OCI-LY1 (cell line): ENCODE measurements at regions not wholly inside any gene's neighbourhood (a gene's known extent, or its start where the extent isn't known, plus 50 kb on each side); places are given as distances from the start of the nearest gene placed in this dataset.

Experiments used
- CTCF ChIP-seq: fragments of 200-600 bp; sonication (generic), shearing (Covaris generic); IDR thresholded peaks from 2 replicates; pipeline ENCODE4 v1.5.1; 2017; ENCODE audit warnings: mild to moderate bottlenecking, antibody characterized with exemption, low read length, moderate library complexity, mixed read lengths
- EZH2 ChIP-seq: fragments of 200-600 bp; sonication (generic), shearing (Covaris generic); IDR thresholded peaks from 2 replicates; pipeline ENCODE4 v1.8.0; 2017; ENCODE audit warnings: borderline replicate concordance, mixed run types, mild to moderate bottlenecking, antibody characterized with exemption, low read length, moderate library complexity, mixed read lengths

DNA sequence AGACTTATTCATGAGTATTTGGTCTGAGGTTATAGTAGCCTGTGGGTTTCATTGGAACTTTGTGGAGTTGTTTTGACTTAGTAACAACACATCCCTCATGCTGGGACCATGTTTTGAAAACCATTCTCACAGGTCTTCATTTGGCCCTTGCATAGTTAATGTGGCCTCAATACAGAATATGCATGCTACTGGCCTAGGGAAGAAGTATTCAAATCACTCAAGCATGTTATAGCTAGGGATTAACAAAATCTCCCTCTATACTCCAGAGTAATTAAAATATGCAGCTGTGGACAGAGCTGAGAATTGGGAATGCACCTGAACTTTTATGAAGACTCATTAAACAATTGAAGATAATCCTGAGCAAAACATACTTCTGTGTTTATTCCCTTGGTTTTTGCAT lies 325.5 kb upstream of the CHAC2 start:
- TF ChIP-seq CTCF (no peak), EZH2 (no peak)
